Erythroblast (primary cell): ENCODE measurements at regions not wholly inside any gene's neighbourhood (a gene's known extent, or its start where the extent isn't known, plus 50 kb on each side); places are given as distances from the start of the nearest gene placed in this dataset.

Source experiments
- DNase-seq, 2 experiments: peaks; one replicate each; lab custom pipeline; 2025; lab: John Stamatoyannopoulos, UW
- GATA1 ChIP-seq: IDR thresholded peaks from 2 replicates; pipeline ENCODE4 v1.6.1; 2011; ENCODE audit warnings: low read depth, mild to moderate bottlenecking, control low read depth, low read length, moderate library complexity
- POLR2A ChIP-seq: IDR thresholded peaks from 2 replicates; pipeline ENCODE4 v1.6.1; 2011; ENCODE audit warnings: mild to moderate bottlenecking, low read length

DNA sequence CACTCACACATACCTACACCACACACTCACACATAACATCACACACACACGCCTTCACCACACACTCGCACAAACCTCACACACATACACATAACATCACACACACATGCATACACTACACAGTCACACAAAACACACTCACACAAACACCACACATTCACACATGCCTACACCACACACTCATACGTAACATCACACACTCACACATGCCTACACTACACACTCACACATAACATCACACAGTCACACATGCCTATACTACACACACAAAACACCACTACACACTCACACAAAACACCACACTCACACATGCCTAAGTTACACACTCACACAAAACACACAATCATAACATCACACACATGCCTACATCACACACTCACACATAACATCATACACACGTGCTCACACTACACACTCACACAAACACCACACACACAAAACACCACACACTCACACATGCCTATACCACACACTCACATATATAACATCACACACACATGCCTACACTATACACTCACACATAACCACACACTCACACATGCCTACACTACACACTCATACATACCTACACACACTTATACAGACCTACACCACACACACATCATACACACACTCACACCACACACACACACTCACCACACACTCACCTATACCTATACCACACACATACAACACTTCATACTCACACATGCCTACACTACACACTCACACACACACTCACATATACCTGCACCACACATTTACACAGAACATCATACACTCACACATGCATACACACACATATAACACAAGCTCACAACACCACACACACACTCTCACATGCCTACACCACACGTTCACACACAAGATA, 383.5 kb downstream of the C6orf118 start:
- no peak for TF ChIP-seq GATA1
- TF ChIP-seq POLR2A: no peak
- no peak for DNase-seq

DNA sequence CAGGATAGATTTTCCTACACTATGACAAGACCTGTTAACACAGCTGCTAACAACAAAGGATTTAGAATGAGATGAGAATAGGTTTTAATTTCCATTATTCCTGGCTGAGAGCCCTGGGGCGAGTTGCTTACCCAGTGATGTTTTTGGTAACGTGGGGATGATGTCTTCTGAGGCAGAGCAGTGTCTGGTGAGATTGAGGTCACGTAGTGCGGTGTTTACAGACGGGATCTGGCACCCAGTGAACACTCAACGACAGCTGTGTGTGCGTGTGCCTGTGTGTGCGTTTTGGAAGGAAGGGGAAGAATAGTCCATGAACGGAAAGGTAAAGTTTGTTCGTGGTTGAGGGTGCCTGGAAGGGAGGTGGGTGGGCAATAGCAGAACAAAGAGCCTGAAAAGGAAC, 384.7 kb downstream of the C6orf118 start:
- TF ChIP-seq POLR2A (no peak), GATA1 (no peak)
- DNase-seq: no peak

DNA sequence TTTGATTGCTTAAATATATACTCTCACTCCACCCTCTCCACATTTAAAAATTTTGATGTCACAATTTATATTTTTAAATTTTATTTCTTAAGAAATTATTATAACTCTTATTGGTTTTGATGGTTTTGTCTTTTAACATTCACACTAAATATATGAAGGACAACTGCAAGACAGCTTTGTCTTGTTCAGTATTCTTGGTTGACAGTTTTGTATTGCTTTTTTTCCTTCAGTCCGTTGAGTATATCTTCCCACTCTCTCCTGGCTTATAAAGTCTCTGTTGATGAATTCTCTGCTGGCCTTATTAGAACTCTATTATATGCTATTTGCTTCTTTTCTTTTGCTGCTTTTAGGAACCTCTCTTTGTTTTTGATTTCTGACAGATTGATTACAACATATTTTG, 392.2 kb downstream of the C6orf118 start:
- DNase-seq: no peak
- TF ChIP-seq GATA1: no peak
- no peak for TF ChIP-seq POLR2A

DNA sequence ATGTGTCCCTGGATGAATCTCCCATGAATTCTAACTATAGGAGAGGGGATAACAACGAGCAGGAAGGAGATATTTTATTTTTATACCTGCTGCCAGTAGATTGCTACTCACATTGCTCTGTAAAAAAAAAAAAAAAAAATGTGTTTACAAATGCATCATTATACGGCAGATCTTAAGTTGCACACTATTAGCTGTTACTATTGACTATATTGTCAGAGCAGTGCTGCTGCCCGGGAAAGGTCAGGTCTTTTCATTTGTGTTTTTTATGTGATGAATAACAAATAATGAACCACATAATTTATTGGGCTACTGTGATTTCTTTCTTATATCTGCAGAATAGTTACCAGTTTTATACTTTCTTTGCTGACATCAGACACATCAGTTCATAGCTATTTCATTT, 393.3 kb downstream of the C6orf118 start:
- TF ChIP-seq GATA1: no peak
- TF ChIP-seq POLR2A: no peak
- no peak for DNase-seq

DNA sequence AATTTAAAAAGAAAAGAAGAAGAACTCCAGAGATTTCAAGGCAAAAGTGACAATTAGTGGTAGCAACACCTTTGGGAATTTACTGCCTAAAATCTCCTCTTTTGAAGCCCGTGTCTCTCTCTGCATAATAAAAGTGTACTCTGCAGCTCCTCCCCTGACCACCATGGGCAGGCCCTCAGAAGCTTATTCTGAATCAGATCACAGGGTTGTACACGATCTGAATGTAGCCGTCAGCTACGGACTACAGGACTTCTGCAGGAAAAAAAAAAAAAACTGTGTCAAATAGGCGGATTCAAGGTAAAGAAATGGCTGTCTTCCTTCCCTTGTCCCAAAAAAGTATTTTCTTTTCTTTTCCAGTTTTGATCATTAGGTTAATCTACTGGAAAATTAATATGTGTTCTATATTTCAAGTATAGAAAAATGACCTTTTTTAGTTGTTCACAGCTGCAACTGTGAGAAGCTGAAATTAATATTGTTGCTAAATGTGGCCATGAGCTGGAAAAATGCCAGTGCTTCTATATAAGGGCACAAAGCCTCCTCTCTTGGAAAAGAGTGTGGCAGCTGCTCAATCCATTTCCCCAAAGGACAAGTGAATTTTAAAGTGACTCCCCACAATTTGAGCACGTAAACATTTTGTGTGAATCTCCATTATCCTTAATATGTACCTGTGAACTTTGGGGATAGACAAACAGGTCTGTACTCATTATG, 397.4 kb downstream of the C6orf118 start:
- TF ChIP-seq GATA1 (no peak), POLR2A (no peak)
- no peak for DNase-seq

DNA sequence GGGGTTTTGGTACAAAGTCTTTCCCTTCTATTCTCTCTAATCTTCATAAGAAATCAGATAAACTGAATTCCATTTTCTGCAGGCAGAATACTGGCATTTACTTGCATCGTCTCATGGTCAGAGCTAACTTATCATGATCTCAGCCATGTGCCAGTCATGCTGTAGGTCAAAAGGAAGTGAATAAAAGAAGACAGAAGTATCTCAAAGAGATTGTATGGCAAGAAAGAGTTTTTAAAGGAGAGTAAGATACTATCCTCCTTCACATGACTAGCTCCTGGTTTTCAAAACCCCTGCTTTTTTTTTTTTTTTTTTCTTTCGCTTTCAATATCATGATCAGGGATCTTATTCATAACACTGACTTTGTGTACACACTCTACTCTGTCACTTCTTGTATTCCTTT, 398.3 kb downstream of the C6orf118 start:
- DNase-seq: no peak
- TF ChIP-seq GATA1 (no peak), POLR2A (no peak)

DNA sequence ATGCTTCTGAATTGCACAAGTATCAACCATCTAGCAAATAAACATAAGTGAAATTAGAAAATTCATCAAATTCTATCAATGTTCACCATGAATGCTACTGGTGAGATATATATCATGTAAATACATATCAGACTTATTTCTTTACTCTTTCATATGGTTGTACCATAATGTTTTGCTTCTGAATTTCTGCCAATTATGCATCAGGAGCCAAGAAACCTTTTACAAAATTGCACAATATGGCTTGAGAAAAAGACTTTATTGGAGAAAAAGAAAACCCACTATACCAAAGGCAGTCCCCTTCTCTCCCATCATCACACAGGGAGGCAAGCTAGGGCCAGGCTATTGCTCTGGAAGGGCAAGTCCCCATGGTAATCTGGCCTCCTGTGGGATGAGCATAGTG, 402.6 kb downstream of the C6orf118 start:
- no peak for TF ChIP-seq GATA1
- no peak for TF ChIP-seq POLR2A

DNA sequence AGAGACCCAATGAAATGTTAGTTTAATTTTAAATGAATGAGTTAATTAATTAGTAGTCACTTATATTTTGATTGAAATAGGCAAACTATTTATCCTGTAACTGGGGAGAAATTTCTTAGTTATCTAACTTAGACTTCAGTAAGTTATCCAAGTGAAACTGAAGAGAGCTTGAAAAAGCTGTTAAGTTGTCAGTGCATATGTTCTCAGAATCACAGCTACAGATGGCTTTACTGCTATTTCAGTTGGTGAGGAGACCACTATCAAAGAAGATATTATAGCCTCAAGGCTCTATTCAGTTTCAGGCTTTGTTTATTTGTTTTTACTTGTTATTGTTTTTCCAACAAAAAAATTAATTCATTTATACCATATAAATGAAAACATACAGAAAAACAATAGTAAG, 404.1 kb downstream of the C6orf118 start:
- no peak for DNase-seq
- TF ChIP-seq GATA1 (no peak), POLR2A (no peak)

More for the DNA sequence above, 402.6 kb downstream of the C6orf118 start:
- DNase-seq: no peak

DNA sequence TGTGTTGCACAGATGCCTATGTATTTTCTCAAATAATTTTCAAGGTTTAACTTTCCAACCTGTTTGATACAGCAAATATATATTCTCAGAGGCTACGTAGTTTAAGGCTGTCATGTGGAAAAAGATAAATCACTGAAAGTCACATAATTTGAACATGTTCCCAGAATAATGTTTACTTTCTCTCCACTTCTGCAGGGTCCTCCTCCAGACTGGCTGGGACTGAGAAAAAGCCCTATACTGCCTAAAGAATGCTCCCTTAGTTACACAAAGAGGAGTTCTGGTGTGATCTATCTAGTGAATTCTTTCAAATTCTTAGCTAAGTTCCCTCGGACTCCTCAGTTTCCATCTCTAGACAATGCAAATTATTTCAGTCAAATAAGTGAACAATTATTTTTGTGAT, 411.0 kb downstream of the C6orf118 start:
- no peak for DNase-seq
- TF ChIP-seq POLR2A (no peak), GATA1 (no peak)

DNA sequence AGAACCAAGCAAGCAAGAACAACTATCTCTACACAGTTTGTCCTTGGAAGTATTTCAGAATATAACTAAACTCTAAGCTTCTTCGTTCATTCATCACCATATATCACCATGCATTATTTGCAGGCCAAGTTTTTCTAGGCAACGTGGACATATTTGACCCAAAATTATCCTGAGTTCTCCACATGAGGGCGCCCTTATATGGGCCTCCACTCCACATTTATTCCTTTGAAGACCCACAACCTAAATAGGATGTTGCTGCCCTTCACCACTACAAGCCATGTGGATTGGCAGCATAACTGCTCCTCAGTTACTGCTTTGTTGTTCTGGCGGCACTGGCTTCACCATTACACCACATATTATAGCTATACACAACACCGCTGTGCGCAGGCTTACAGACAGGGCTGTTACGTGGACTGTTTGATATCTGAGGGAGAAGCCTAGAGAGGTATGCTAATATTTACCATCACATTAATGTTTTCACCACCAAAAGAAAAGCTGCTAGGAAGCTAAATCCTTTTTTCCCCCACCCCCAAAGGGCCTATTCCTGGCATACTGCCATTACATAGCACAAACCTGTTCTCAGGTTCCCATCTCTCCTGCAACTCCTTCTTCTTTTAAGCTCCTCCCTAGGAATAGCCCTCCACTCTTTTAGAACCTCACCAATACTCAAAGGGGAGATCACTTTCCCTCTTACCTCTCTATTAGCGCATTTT, 411.7 kb downstream of the C6orf118 start:
- no peak for DNase-seq
- TF ChIP-seq GATA1 (no peak), POLR2A (no peak)

DNA sequence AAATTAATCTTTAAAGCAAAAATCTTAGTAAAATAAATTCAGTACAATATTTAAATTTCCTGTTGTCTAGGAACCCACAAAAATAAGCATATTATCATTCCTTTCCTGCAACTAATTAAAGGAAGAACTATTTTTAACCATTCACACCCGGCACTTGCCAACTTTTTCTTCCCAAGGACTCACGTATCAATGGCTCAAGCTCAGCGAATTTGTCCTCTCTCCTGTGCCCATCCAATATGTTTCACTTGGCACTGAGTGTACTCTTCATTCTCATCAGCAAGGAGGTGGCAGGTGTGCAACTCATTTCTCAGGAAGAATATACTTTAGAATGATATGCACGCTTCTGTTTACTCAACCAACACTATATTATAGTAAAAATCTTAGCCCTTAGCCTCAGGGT, 419.4 kb downstream of the C6orf118 start:
- no peak for DNase-seq
- TF ChIP-seq GATA1 (no peak), POLR2A (no peak)

DNA sequence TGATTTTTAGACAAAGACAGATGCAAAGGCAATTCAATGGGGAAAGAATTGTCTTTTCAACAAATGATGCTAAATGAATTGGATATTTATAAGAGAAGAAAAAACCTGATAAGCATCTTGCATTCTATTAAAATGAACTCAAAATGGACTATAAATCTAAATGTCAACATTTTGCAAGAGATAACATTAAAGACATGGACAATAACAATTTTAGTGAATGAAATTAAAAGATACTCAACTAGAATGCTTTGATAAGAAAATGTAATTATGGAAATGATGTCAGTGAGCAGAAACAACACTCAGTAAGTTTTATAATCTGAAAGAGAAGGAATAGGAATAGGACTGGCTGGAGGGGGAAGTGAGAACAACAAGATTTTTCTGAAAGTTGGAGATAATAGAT, 421.7 kb downstream of the C6orf118 start:
- TF ChIP-seq GATA1: no peak
- no peak for TF ChIP-seq POLR2A
- DNase-seq: no peak

DNA sequence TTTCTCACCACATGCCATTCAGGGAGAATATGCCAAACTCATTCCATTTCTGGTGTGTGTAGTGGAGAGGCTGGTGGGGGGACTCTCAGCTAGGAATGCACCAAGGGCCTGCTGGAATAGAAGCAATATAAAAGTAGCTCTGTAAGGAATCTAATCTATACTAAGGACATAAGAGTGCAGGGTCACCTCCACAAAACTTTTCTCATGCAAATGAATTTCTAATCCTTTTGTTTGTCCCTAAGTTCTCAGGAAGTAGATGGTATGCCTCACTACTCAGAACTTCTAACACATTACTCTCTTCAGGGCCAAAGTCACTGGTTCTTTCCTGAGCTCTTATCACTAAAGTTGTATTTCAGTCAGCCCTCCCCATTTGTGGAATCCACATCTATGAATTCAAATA, 427.2 kb downstream of the C6orf118 start:
- TF ChIP-seq GATA1 (no peak), POLR2A (no peak)

DNA sequence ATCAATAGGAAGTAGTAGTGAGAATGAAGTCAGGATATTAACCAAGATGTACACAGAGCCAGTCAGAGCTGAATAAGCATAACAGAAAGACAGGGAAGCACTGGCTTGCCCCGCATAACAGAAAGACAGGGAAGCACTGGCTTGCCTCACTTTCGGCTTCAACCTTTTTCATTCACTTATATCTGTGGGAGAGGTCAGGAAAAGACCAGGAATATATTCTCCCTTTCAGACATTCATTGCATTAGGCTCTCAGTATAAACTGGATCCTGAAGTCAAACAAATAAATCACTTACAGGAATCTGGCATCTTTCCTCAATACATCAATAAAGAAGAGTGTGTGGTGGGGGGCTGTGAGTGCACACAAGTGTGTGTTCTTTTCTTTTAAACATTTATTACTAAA, 437.6 kb downstream of the C6orf118 start:
- TF ChIP-seq POLR2A: no peak
- no peak for TF ChIP-seq GATA1

More for the DNA sequence above, 427.2 kb downstream of the C6orf118 start:
- DNase-seq: no peak

DNA sequence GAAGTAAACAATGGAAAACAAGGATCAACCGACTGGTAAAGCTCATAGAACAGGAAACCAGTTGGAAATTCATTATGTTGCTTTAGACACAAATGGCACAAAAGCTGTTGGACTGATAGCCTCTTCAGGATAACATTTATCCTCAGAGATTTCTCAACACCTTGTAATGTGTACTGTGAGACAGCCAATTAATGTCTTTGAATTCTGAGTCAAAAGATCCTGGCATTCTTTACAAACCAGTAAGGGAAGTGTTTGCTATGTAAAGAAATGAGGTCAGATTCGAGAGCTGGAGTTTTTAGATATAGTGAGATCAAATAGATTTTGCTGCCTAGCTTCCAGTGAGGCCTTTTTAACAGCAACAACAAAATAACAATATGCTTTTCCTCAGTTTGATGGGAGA, 439.2 kb downstream of the C6orf118 start:
- TF ChIP-seq POLR2A (no peak), GATA1 (no peak)
- no peak for DNase-seq

More for the DNA sequence above, 437.6 kb downstream of the C6orf118 start:
- DNase-seq: no peak
